ENCODE measurements at regions not wholly inside any gene's neighbourhood (a gene's known extent, or its start where the extent isn't known, plus 50 kb on each side); places are given as distances from the start of the nearest gene placed in this dataset.
"Not testable (repeated sequence)": the region's sequence is repeated elsewhere in the genome, so short reads cannot be mapped to it uniquely, and the experiment has no call there.

DNA sequence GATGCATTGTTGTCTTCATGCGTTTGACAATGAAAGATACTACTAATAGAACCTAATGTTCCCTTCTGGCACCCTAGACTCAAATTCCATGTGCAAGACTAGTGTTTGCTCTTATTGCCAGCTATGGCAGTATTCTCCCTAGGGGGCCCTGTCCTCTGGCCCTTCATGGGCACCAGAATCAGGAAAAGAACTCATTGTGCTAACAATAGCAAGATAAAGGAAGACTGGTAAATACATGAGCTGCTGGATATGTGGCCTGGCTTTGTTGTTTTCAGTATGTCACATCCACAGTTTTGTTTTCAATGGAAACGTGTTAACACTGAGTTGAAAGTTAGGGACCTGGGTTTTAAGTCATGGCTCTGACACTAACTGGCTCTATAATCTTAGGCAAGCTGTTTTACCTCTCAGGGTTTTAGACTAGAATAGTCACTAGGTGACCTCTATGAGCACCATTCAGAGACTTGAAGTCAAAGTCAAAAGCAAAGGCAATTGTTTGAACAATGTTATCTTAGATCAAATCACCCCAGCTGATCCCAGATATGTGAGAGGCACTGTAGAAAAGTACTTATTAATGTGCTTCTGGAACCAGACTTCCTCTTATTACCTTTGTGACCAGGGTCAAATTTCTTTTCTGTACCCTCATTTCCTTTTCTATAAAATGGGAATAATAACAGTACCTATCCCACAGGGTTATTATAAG is 253.7 kb upstream of the DIAPH2 start:
- no peak for DNase-seq (ENCODE audit: low read depth, low spot score)

DNA sequence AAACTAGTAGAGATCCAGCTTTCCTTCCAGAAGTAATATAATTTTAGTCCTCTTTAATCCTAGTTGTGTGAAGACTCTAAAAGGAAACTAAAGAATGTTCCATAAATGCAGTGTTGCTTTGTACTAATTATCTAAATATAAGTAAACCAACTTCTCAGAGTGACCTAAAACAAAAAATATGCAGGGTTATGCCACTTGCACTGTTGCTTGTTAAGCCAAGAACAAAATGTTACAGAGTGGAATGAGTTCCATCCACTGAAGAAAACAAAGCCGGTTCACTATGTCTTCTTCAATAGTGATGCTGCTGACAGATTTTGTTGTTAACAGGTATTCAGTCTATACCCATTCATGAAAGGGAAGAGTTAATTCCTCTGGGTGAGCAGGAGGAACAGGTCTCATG is 252.0 kb upstream of the DIAPH2 start:
- DNase-seq (ENCODE audit: low read depth, low spot score) = no peak

DNA sequence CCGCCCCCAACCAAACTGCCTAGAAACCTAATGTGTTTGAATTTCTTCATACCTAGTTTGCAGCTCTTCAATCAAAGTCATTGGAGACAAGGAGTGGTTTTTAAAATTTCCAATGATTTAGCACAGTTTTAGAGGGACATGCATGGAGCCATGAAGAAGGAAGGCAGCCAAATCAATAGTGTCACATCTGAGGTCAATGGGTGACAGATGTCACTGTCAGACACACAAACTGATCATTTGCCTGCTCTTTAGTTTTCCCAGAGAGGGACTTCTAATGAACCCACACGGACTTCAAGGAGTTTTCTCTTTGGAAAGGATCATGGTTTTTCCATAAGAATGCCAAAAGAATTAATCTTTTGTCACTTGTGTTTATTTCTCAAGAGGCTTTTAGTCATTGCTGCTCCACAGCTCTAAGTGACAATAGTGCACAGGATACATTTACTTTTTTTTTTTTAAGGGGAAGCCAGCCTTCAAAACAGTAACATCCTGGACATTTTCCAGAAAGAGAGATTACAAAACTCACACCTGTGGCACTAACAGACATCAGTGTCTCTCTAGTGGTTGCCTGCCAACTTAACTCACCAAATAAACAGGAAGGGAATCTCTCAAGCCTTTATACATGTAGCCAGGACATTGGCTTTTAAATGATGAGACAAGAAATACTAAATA is 251.1 kb upstream of the DIAPH2 start:
- DNase-seq (ENCODE audit: low read depth, low spot score) = no peak

DNA sequence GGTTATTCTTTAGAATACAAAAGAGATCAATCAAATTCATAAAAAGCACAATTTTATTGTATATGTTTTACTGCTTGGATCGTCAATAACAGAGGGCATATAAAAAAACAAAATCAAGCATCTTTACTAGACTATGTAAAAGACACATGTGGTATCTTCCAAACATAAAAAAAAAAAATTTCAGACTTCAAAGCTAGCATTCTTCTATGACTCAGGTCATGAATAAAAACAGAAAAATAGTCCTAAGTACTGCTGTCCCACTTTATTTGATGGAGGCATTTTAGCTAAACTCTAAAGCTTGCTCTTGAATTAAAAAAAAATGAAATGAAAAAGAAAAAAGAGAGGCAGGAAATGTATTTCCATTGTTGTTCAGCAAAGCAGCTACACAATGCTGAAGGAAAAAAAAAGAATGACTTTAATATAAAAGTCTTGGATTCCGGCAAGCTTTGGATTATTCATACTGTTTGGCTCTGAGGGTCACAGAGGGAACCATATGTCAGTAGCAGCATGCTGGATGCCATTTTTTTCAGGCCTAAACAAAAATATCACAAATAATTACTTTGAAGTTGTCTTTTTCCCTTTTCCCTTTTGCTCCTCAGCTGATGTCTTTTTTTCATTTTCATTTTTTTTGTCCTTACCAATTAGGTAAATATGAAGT is 249.1 kb upstream of the DIAPH2 start:
- DNase-seq (ENCODE audit: low read depth, low spot score) = no peak

DNA sequence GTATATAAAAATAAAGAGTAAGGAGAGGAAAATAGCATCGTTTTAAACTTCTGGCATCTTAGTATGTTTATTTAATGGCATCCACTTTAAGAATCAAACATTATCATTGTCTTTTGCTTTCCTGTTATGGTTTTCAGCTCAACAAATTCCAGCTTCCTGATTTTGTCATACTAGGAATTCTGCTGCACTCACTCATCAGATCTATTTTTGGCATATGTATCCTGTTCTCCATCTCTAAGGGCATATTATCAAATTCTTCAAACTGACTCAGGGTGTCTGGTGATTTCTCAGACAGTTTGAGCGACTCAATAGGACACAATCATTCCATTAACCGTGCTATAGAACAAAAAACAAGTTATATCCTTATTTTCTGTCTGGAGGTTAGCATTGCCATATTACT is 248.5 kb upstream of the DIAPH2 start:
- DNase-seq (ENCODE audit: low read depth, low spot score) = no peak

DNA sequence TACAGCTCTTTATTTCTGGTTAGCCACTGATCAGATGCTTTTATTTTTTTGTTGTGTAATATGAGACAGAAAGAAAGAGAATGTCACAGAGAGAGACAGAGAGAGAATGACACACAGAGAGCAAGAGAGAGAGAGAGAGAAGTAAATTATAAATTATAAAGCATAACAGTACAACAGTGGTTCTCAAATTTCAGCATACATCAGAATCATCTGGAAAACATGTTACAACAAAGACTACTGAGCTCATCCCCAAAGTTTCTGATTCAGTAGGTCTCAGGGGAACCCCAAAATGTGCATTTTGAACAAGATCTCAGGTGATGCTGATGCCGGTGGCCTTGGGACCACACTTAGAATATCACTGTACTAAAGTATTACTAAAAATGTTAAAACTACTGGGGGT is 245.8 kb upstream of the DIAPH2 start:
- DNase-seq (ENCODE audit: low read depth, low spot score) = no peak

DNA sequence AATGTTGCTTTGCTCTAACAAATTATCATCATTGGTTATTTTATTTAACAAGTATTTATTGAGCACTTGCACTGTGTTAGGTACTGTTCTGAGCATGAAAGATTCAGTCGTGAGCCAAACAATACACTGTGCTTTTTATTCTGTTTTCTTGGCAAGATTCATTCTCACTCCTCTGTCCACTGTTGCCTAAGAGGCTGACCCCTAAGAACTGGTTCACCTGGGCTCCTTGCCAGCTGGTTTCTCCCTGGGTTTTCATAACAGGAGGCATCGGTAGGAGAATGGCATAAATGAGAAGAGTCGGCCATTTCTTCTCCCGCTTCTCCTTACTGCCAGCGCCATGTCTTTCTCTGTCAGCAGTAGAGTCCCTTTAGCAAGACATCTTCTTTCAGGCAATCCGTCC is 243.7 kb upstream of the DIAPH2 start:
- DNase-seq (ENCODE audit: low read depth, low spot score) = no peak

DNA sequence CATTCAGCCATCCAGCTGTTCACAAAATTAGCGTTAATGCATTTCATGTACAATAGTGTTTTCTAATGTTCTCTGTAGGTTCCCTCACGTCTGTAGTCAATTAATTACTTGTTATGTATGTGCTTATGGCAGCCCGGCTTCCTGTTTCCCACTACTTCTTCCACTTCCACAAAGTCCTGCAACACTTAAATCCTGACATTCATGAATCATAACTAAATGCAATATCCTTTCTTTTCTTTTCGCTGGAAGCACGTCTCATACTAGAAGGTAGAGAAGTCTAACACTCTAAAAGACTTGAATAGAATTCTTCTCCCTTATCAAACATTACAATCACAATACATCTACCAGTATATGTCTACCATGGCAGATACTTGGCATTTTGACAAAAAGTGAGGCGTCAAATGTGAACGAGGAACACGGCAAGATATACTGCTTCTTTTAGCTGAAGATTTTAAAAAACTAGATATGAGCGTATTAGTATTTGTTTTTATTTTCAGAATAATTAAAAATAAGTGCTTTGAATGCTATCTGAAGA is 239.0 kb upstream of the DIAPH2 start:
- DNase-seq (ENCODE audit: low read depth, low spot score) = no peak

DNA sequence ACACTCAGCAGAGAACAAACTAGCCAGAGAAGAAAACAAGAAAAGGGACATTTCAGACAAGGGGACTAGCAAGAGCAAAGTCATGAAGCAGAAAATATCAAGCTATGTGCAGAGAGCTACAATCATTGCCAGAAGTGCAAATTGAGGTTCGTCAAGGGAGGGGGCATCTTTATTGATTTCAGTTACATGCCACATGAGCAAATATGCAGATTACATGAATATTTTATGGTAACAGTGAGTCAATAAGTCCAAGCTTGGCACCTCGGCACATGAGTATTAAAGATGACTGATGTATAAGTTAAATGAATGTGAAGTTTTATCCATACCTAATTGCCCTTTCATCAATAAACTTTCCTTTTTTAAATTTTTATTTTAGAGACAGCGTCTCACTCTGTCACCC is 238.1 kb upstream of the DIAPH2 start:
- DNase-seq (ENCODE audit: low read depth, low spot score) = no peak

DNA sequence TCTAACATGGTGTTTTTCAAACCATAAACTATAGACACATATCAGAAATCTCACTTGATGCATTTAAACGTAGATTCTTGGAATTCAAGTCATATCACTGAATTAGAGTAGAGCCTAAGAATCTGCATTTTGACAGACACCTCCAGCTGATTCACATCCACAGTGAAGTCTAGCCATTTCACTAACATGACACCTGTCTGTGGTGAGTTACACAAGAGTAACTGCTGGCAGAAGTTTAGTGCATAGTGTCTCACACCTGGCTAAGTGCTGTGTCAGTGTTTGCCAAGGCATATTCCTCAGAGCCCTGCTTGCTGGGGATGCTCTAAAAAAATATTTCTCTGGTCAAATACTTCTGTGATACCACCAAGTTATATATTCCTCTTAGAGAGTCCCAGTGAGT is 237.5 kb upstream of the DIAPH2 start:
- no peak for DNase-seq (ENCODE audit: low read depth, low spot score)

DNA sequence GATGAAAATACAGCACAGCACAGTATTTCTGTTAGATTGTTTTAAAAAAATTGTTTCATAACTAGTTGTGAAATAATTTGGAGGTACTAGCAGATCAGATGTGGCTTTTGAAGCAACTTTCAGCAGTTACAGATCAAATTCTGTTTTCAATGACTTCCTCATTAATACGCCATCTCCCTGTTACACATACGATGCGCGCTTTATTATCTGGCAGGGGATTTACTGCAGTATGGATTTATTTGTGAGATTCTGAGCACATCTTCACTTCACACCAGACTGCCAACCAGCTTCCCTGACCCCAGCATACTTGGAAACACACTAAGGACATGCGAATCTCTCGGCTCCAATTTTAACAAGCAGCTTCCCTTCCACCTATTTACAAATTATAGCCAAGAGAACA is 235.5 kb upstream of the DIAPH2 start:
- no peak for DNase-seq (ENCODE audit: low read depth, low spot score)

DNA sequence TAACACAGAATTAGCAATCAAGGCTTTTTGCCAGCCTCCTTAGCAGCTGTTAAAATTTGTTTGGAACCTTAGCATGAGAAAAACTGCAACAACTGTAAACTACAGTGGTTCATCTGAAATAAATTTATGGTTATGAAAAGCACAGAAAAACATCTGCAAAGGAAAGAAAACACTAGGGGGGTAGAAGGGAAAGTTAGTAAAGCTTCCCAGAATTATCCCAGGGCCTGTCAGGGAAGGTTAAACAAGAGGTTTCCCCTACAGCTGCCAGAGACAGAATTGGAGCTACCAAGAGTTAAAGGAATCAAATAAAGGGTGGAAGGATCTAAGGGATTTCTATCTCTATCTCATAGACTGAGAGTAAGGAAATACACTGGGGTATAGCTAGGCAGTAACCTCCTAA is 234.7 kb upstream of the DIAPH2 start:
- no peak for DNase-seq (ENCODE audit: low read depth, low spot score)

DNA sequence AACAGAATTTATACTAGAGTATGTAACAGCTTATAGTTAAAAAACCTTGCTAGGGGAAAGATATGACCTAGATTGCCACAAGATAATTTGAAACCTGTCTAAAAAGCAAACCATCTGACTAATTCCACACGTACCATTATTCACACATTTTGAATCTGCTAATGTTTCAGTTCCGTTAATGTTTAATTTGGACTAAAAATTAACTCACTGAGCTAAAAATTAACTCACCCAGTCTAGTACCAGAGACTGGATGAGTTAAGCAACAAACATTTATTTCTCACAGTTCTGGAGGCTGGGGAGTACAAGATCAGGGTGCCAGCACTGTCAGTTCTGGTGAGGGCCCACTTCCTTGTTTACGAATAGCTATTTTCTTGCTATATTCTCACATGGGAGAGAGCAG is 231.5 kb upstream of the DIAPH2 start:
- DNase-seq (ENCODE audit: low read depth, low spot score) = no peak

DNA sequence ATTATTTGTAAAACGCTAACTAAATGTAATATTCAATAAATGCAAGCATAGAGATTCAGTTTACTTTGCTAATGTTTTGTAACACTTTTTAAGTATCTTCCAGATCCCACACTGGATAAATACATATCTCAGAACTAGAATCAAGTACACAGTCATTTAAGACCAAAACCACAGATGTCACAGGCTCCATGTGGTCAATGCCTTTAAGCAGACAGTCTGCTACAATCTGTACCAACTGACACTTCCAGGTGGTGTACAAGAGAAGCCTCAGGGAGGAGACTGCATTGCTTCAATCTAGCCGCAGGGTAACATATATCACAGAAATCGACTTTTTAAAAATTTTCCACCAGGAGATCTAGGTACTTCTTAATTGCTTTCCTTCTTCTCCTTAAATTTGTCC is 229.6 kb upstream of the DIAPH2 start:
- DNase-seq (ENCODE audit: low read depth, low spot score) = no peak

DNA sequence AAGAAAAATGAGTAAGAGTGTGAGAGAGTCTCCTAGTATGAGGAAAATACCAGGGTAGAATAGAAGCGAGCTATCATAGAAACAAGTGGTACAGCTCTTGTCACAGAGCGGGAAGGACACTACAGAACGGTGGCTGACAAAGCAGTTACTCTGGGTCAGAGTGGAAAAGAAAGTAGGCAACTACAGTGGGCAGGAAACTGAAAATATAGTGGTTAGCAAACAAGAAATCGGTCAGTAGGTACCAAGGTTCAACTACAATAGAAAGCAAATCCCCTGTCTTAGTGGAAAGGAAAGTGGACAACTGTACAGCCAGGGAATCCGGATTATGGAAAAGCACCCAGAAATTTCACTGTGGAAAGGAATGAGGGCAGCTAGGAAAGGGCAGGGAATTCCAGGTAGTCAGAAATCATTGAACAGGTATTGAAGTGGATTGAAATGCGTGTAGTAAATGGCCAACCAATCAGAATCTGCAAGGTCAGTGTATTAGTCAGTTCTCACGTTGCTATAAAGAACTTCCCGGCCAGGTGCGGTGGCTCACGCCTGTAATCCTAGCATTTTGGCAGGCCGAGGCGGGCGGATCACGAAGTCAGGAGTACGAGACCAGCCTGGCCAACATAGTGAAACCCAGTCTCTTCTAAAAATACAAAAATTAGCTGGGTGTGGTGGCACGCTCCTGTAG is 219.6 kb upstream of the DIAPH2 start:
- no peak for DNase-seq (ENCODE audit: low read depth, low spot score)

DNA sequence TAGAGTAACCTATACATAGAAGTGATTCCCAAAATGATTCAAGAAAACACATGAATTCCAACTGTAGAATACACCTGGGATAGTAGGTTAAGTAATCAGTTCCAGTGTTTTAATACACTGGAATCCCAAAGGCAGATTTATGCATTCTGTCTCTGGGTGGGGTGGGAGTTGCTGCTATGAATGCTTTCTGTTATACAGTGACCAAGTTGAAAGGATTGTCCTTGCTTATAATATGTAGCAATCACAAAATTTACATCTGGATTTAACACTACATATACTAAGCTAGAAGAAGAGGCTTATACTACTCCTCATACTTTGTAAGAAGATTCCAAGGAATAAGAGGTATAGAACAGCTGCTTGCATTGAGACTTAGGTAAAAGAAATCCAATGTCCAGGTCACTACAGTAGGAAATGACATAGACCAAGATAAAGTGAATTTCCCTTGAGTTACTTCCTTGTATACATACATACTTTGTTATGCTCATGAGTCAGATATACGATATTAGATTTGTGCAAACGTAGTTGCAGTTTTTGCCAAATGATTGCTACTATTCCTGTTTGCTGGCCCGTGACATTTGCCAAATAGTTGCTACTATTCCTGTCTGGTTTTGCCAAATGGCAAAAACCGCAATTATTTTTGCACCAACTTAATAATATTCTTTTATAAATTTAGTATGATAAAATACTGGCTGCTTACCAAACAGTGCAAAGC is 210.5 kb upstream of the DIAPH2 start:
- DNase-seq (ENCODE audit: low read depth, low spot score) = no peak

DNA sequence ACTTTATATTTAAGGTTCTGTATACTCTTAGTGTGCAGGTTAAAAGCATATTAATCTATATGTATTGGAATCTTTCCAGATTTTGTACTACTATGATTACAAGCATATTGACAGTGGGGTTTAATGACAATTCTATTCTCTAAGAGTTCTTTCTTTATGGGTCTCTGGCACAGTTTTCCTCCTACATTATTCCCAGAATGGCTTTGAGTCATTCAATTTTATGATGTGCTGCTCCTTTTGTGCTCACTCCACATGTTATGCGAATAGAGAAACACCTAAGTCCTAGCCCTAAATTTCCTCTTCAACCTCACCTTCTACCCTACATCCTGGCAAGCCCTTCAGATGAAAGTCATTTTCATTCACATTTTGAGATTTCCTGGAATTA is 209.9 kb upstream of the DIAPH2 start:
- DNase-seq (ENCODE audit: low read depth, low spot score) = no peak

DNA sequence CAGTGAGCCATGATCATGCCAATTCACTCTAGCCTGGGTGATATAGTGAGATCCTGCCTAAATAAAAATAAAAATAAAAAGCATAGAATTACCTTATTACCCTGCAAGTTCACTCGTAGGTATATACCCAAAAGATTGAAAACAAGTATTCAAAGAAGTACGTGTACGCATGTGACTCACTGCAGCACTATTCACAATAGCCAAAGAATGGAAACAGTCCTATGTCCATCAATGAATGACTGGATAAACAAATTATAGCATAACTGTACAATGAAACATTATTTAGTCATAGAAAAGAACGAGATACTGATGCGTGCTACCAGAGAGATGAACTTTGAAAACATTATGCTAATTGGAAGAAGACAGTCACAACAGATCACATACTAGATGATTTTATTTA is 204.6 kb upstream of the DIAPH2 start:
- DNase-seq (ENCODE audit: low read depth, low spot score) = no peak

DNA sequence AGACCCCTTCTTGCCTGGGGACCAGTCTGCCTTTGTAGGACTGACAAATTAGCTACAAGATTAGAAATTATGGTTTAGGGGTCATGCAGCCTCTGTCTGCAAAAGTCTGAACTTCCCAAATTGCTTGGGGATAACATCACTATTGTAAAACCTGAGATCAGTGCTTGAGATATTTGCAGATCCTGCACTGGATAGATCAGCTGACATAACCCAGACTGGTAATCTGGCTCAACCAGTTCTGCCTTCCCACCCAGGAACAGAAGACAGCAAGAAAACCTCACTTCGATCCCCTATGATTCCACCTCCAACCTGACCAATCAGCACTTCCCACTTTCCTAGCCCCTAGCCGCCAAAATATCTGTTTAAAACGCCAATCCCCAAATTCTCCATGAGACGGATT is 202.8 kb upstream of the DIAPH2 start:
- peak; percentile 41 for DNase-seq (ENCODE audit: low read depth, low spot score)

DNA sequence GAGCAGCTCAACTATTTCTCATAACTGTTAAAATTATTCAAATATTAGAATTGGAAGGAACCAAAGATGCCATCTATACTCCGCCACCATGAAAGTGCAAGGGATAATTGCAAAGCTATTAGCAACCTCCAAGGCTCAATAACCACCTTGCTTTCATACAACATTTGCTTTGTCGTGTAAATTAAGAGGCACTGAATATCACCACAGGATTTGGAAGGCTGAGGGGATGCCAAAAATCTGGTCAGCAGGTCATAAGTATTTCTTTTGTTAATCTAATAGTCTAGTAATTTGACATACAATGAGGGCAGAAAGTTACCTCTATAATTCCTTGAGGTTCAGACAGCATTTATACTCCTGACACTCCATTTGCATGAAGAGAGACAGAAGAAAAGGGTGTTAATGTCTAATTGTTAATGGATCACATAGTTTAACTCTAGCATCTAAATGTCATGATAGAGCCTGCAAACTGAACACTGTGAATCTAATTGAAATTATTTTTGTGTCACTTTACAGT is 200.9 kb upstream of the DIAPH2 start:
- no peak for DNase-seq (ENCODE audit: low read depth, low spot score)

DNA sequence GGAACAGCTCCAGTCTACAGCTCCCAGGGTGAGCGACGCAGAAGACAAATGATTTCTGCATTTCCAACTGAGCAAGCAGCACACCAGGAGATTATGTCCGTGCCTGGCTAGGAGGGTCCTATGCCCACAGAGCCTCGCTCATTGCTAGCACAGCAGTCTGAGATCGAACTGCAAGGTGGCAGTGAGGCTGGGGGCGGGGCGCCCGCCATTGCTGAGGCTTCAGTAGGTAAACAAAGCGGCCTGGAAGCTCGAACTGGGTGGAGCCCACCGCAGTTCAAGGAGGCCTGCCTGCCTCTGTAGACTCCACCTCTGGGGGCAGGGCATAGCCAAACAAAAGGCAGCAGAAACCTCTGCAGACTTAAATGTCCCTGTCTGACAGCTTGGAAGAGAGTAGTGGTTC is 198.0 kb upstream of the DIAPH2 start:
- DNase-seq (ENCODE audit: low read depth, low spot score) = not testable (repeated sequence)

DNA sequence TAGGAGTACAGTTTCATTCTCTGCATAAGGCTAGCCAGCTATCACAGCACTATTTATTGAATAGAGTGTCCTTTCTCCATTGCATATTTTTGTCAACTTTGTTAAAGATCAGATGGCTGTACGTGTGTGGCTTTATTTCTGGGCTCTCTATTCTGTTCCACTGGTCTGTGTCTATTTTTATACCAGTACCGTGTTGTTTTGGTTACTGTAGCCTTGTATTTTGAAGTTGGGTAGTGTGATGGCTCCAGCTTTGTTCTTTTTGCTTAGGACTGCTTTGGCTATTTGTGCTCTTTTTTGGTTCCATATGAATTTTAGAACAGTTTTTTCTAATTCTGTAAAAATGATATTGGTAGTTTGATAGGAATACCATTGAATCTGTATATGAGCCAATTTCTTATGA is 182.1 kb upstream of the DIAPH2 start:
- DNase-seq (ENCODE audit: low read depth, low spot score) = no peak

Measured in ELF-1 (cell line).